ENCODE measurements at regions not wholly inside any gene's neighbourhood (a gene's known extent, or its start where the extent isn't known, plus 50 kb on each side); places are given as distances from the start of the nearest gene placed in this dataset.

GRCh38 chr2:19045151-19045550 is 313.3 kb downstream of the OSR1 start:
- no TSS peak for BruUV-seq (replicated peaks)
- no peak overlapping the region for H3K27ac ChIP-seq (ENCODE audit: extremely low read depth, low read depth, low read length)
- WGBS (ENCODE audit: insufficient coverage, low coverage, missing lambda C conversion rate), result 0% methylated on average over 4 of the region's 4 CpGs
- H3K9ac ChIP-seq (ENCODE audit: insufficient read depth in 1 of 2, low read depth in 2 of 2, low read length in 2 of 2), result no peak overlapping the region
- in situ Hi-C loops (cut with MboI) (no loop called here), intact Hi-C loops (cut with micrococcal nuclease) (no loop called here)
- DNase-seq (ENCODE audit: extremely low read depth in 1 of 4, low spot score in 3 of 4), result no peak
- CTCF ChIA-PET (ENCODE audit: low intra/inter-chr PET ratio), result no interaction called here
- no peak overlapping the region for H2AFZ ChIP-seq (ENCODE audit: low read depth, low read length)
- TF ChIP-seq ZNF583 (CRISPR knock-in tag; IDR thresholded peaks at IDR 0.05) (no peak), ZNF695 (CRISPR knock-in tag; IDR thresholded peaks at IDR 0.05) (no peak), RFX5 (IDR thresholded peaks at IDR 0.05; ENCODE audit: low read depth, low read length) (no peak), FOXJ3 (CRISPR knock-in tag; IDR thresholded peaks at IDR 0.05) (no peak), SAP30 (IDR thresholded peaks at IDR 0.05; ENCODE audit: borderline replicate concordance, insufficient read depth, low read depth, low read length, poor library complexity, severe bottlenecking) (no peak), MAFG (tag; conservative IDR thresholded peaks at IDR 0.05) (no peak), ZNF77 (CRISPR knock-in tag; IDR thresholded peaks at IDR 0.05) (no peak), MBD1 (CRISPR knock-in tag; IDR thresholded peaks at IDR 0.05) (no peak)
- POLR2A ChIA-PET, result interaction anchor here (0.6 kb wide), 1 partner anchor 11 kb away, joined by 3 read pairs; no protein-coding TSS in a partner anchor
- no peaks in the 10 kb centered on the region for H3K79me2 ChIP-seq (ENCODE audit: control insufficient read depth, insufficient read depth, low read length)
- no peak overlapping the region for H3K4me3 ChIP-seq
- no peaks in the 10 kb centered on the region for H4K20me1 ChIP-seq (replicated peaks; ENCODE audit: control insufficient read depth, insufficient read depth, low read length)
- H3K36me3 ChIP-seq (ENCODE audit: control insufficient read depth, insufficient read depth, low read length), result no peaks in the 10 kb centered on the region
- no peak for ATAC-seq
- H3K27me3 ChIP-seq (ENCODE audit: control insufficient read depth in 2 of 2, insufficient read depth in 2 of 2, low read length in 2 of 2), result no peaks in the 10 kb centered on the region
- no peaks in the 10 kb centered on the region for H3K4me1 ChIP-seq (replicated peaks in 1 of 2; ENCODE audit: control insufficient read depth in 2 of 2, insufficient read depth in 2 of 2, low read length in 2 of 2)
- H3K4me2 ChIP-seq (ENCODE audit: insufficient read depth, low read length), result no peak overlapping the region
- H3K9me1 ChIP-seq (ENCODE audit: control insufficient read depth, insufficient read depth, low read length), result no peaks in the 10 kb centered on the region
- H3K9me3 ChIP-seq (replicated peaks; ENCODE audit: control insufficient read depth, insufficient read depth, low read depth, low read length), result no peaks in the 10 kb centered on the region
- no peak for FAIRE-seq
